Vagina (tissue), 2 donors: ENCODE measurements at regions not wholly inside any gene's neighbourhood (a gene's known extent, or its start where the extent isn't known, plus 50 kb on each side); places are given as distances from the start of the nearest gene placed in this dataset.
"Not testable (repeated sequence)": the region's sequence is repeated elsewhere in the genome, so short reads cannot be mapped to it uniquely, and the experiment has no call there.

ENCODE experiments used
- CTCF ChIP-seq, 3 experiments: fragments of 450-650 bp in 2 of 3; fragments of 200-600 bp in 1 of 3; sonication (generic) in 1 of 3; IDR thresholded peaks; one replicate each; pipeline ENCODE4 v1.5.1; 2017 to 2019; ENCODE audit warnings: antibody characterized with exemption in 3 of 3, mild to moderate bottlenecking in 2 of 3, moderate library complexity in 2 of 3
- POLR2A ChIP-seq, 2 donors: fragments of 450-650 bp; IDR thresholded peaks; one replicate each; pipeline ENCODE4 v1.6.1; 2017; ENCODE audit warnings: antibody characterized with exemption in 2 of 2, mild to moderate bottlenecking in 2 of 2, moderate library complexity in 2 of 2
- POLR2AphosphoS5 ChIP-seq, 2 donors: sonication (generic); formaldehyde crosslinking; IDR thresholded peaks; one replicate each; pipeline ENCODE4 v1.9.0; 2017; ENCODE audit warnings: antibody characterized with exemption in 2 of 2, mild to moderate bottlenecking in 2 of 2, low read depth in 1 of 2; ENCODE audit not compliant: insufficient read depth in 1 of 2

- TF ChIP-seq CTCF (IDR thresholded peaks at IDR 0.05); POLR2AphosphoS5 (IDR thresholded peaks at IDR 0.05; ENCODE audit: insufficient read depth in 1 of 2, low read depth in 1 of 2); POLR2A (IDR thresholded peaks at IDR 0.05): not testable (repeated sequence)
Observed at GRCh38 chr12:131631889-131632651, 78.8 kb upstream of the SFSWAP start.
